GM23338 (cell line): ENCODE measurements at regions not wholly inside any gene's neighbourhood (a gene's known extent, or its start where the extent isn't known, plus 50 kb on each side); places are given as distances from the start of the nearest gene placed in this dataset.

Experiments used
- ATAC-seq: fragments of 200-7000 bp; cut with Tn5 transposase; 3 replicates; pipeline ENCODE4 v1.9.1; 2020
- DNase-seq: peaks from one replicate; pipeline ENCODE4 v3.0.0-alpha.2; 2015; ENCODE audit warnings: low spot score
- H2AFZ ChIP-seq: fragments of 200-600 bp; sonication (generic); 2 replicates; pipeline ENCODE4 v1.8.0; 2016; ENCODE audit warnings: antibody characterized with exemption, mild to moderate bottlenecking, moderate library complexity
- H3F3A ChIP-seq: fragments of 200-600 bp; sonication (generic); replicated peaks from 2 replicates; pipeline ENCODE4 v1.8.0; 2017; ENCODE audit warnings: antibody characterized with exemption, mixed run types, low read depth
- H3K27ac ChIP-seq: fragments of 200-600 bp; sonication (generic); 2 replicates; pipeline ENCODE4 v1.6.1; 2016; ENCODE audit warnings: low read depth
- H3K27me3 ChIP-seq: fragments of 200-600 bp; sonication (generic); 2 replicates; pipeline ENCODE4 v1.8.0; 2016; ENCODE audit warnings: mild to moderate bottlenecking, mixed run types, moderate library complexity; ENCODE audit not compliant: insufficient read depth
- H3K36me3 ChIP-seq: fragments of 200-600 bp; sonication (generic); 2 replicates; pipeline ENCODE4 v1.8.0; 2016; ENCODE audit warnings: mild to moderate bottlenecking; ENCODE audit not compliant: insufficient read depth
- H3K4me1 ChIP-seq: fragments of 200-600 bp; sonication (generic); 2 replicates; pipeline ENCODE4 v1.8.0; 2016; ENCODE audit warnings: mild to moderate bottlenecking, moderate library complexity; ENCODE audit not compliant: insufficient read depth
- H3K4me2 ChIP-seq: fragments of 200-600 bp; sonication (generic); 2 replicates; pipeline ENCODE4 v1.7.1; 2017; ENCODE audit warnings: mixed run types
- H3K4me3 ChIP-seq: fragments of 200-600 bp; sonication (generic); 2 replicates; pipeline ENCODE4 v1.6.1; 2016; ENCODE audit warnings: mixed run types
- H3K79me2 ChIP-seq: fragments of 200-600 bp; sonication (generic); replicated peaks from 2 replicates; pipeline ENCODE4 v1.8.0; 2017; ENCODE audit warnings: mild to moderate bottlenecking; ENCODE audit not compliant: insufficient read depth
- H3K9me2 ChIP-seq: fragments of 200-600 bp; sonication (generic); 2 replicates; pipeline ENCODE4 v1.8.0; 2017; ENCODE audit not compliant: insufficient read depth
- H4K20me1 ChIP-seq: fragments of 200-600 bp; sonication (generic); replicated peaks from 2 replicates; pipeline ENCODE4 v1.8.0; 2017; ENCODE audit warnings: mild to moderate bottlenecking; ENCODE audit not compliant: insufficient read depth
- H3K27ac Mint-ChIP-seq: 2 replicates; pipeline ENCODE4 v1.8.0; 2020; ENCODE audit warnings: inconsistent platforms, mild to moderate bottlenecking, moderate library complexity, mixed read lengths
- H3K27me3 Mint-ChIP-seq: 3 replicates; pipeline ENCODE4 v1.8.0; 2022; ENCODE audit warnings: low read depth, mild to moderate bottlenecking, moderate library complexity, mixed read lengths, inconsistent platforms; ENCODE audit not compliant: insufficient read depth, poor library complexity
- H3K36me3 Mint-ChIP-seq: 3 replicates; pipeline ENCODE4 v1.8.0; 2021; ENCODE audit warnings: low read depth, mild to moderate bottlenecking, inconsistent platforms, moderate library complexity, mixed read lengths
- H3K4me1 Mint-ChIP-seq: 3 replicates; pipeline ENCODE4 v1.8.0; 2020; ENCODE audit warnings: mild to moderate bottlenecking, inconsistent platforms, mixed read lengths
- H3K4me3 Mint-ChIP-seq: 3 replicates; pipeline ENCODE4 v1.8.0; 2021; ENCODE audit warnings: moderate library complexity, mild to moderate bottlenecking, inconsistent platforms, mixed read lengths
- H3K9me3 Mint-ChIP-seq: 3 replicates; pipeline ENCODE4 v1.8.0; 2020; ENCODE audit warnings: moderate library complexity, mild to moderate bottlenecking, inconsistent platforms, mixed read lengths
- ETS1 ChIP-seq: IDR thresholded peaks from 2 replicates; pipeline ENCODE4 v1.6.1; 2016; ENCODE audit warnings: antibody characterized with exemption
- EZH2 ChIP-seq: fragments of 200-600 bp; sonication (generic); IDR thresholded peaks from one replicate; pipeline ENCODE4 v1.8.0; 2017; ENCODE audit warnings: antibody characterized with exemption, mild to moderate bottlenecking, low read depth; ENCODE audit not compliant: unreplicated experiment
- EZH2phosphoT487 ChIP-seq: fragments of 200-600 bp; sonication (generic); IDR thresholded peaks from one replicate; pipeline ENCODE4 v1.8.1; 2018; ENCODE audit warnings: antibody characterized with exemption; ENCODE audit not compliant: unreplicated experiment
- JUNB ChIP-seq: IDR thresholded peaks from one replicate; pipeline ENCODE4 v1.6.1; 2016; ENCODE audit warnings: antibody characterized with exemption; ENCODE audit not compliant: unreplicated experiment
- NANOG ChIP-seq: IDR thresholded peaks from 2 replicates; pipeline ENCODE4 v1.6.1; 2016; ENCODE audit warnings: antibody characterized with exemption, borderline replicate concordance
- POLR2AphosphoS5 ChIP-seq: IDR thresholded peaks from 2 replicates; pipeline ENCODE4 v1.6.1; 2016; ENCODE audit warnings: antibody characterized with exemption, low read depth
- REST ChIP-seq: IDR thresholded peaks from one replicate; pipeline ENCODE4 v1.6.1; 2018; ENCODE audit warnings: antibody characterized with exemption; ENCODE audit not compliant: unreplicated experiment
- STAT1 ChIP-seq: IDR thresholded peaks from one replicate; pipeline ENCODE4 v1.6.1; 2016; ENCODE audit warnings: antibody characterized with exemption; ENCODE audit not compliant: unreplicated experiment
- ZNF114 ChIP-seq: fragments of 250-450 bp; sonication (Bioruptor Pico); IDR thresholded peaks from 2 replicates; pipeline ENCODE4 v1.5.0; 2020; ENCODE audit warnings: mild to moderate bottlenecking, moderate library complexity
- ZNF331 ChIP-seq: fragments of 250-450 bp; sonication (Bioruptor Pico); IDR thresholded peaks from 2 replicates; pipeline ENCODE4 v1.5.0; 2020; ENCODE audit warnings: low read depth, mild to moderate bottlenecking, moderate library complexity

GRCh38 chrX:122835886-122836285 is 348.2 kb upstream of the GRIA3 start (continued):
- no peak for TF ChIP-seq NANOG
- no peak for TF ChIP-seq STAT1
- no peak for TF ChIP-seq POLR2AphosphoS5
- TF ChIP-seq EZH2: no peak

GRCh38 chrX:122850326-122850725 is 333.8 kb upstream of the GRIA3 start:
- Mint-ChIP-seq H3K27ac (no peak overlapping the region), H3K36me3 (no peaks in the 10 kb centered on the region), H3K4me1 (peaks cover 2% of the 10 kb centered on the region; the same call in 2 of the 3 replicates), H3K27me3 (no peaks in the 10 kb centered on the region), H3K9me3 (no peaks in the 10 kb centered on the region; the same call in 2 of the 3 replicates), H3K4me3 (no peak overlapping the region)
- no peaks in the 10 kb centered on the region for H3F3A ChIP-seq
- H3K4me1 ChIP-seq: no peaks in the 10 kb centered on the region
- no peak overlapping the region for H2AFZ ChIP-seq
- no peaks in the 10 kb centered on the region for H3K27me3 ChIP-seq
- no peak overlapping the region for H3K4me3 ChIP-seq
- DNase-seq (no peak), ATAC-seq (no peak)
- H3K9me2 ChIP-seq: no peaks in the 10 kb centered on the region
- no peak for TF ChIP-seq EZH2phosphoT487
- no peak for TF ChIP-seq JUNB
- TF ChIP-seq ZNF331 (CRISPR knock-in tag): no peak
- TF ChIP-seq REST: no peak
- H4K20me1 ChIP-seq: no peaks in the 10 kb centered on the region
- no peaks in the 10 kb centered on the region for H3K36me3 ChIP-seq
- no peaks in the 10 kb centered on the region for H3K79me2 ChIP-seq
- no peak overlapping the region for H3K27ac ChIP-seq
- H3K4me2 ChIP-seq: no peak overlapping the region

- Histone ChIP-seq H3K27me3 (no peaks in the 10 kb centered on the region), H3K4me1 (no peaks in the 10 kb centered on the region), H3K4me2 (no peak overlapping the region), H3F3A (no peaks in the 10 kb centered on the region), H3K79me2 (no peaks in the 10 kb centered on the region), H3K36me3 (no peaks in the 10 kb centered on the region), H3K4me3 (no peak overlapping the region), H2AFZ (no peak overlapping the region), H4K20me1 (no peaks in the 10 kb centered on the region), H3K9me2 (no peaks in the 10 kb centered on the region), H3K27ac (no peak overlapping the region)
- Mint-ChIP-seq H3K27me3 (no peaks in the 10 kb centered on the region), H3K36me3 (no peaks in the 10 kb centered on the region), H3K4me1 (no peaks in the 10 kb centered on the region), H3K27ac (no peak overlapping the region), H3K9me3 (no peaks in the 10 kb centered on the region), H3K4me3 (no peak overlapping the region)
- TF ChIP-seq NANOG (no peak), POLR2AphosphoS5 (no peak), JUNB (no peak), ZNF331 (CRISPR knock-in tag) (no peak), STAT1 (no peak), ETS1 (no peak), ZNF114 (no peak)
- ATAC-seq (no peak), DNase-seq (no peak)
These were observed 327.9 kb upstream of the GRIA3 start for GRCh38 chrX:122856205-122856604.
